GM18505 (cell line): ENCODE measurements at regions not wholly inside any gene's neighbourhood (a gene's known extent, or its start where the extent isn't known, plus 50 kb on each side); places are given as distances from the start of the nearest gene placed in this dataset.

ENCODE experiments used
- ATAC-seq: cut with Tn5 transposase; IDR thresholded peaks from one replicate; pipeline ENCODE4 v1.9.1; 2021; ENCODE audit not compliant: unreplicated experiment
- POLR2A ChIP-seq: IDR thresholded peaks from 4 replicates; pipeline ENCODE4 v1.6.1; 2011; ENCODE audit warnings: borderline replicate concordance; ENCODE audit not compliant: insufficient read depth, insufficient read length; ENCODE audit errors: extremely low read depth

DNA sequence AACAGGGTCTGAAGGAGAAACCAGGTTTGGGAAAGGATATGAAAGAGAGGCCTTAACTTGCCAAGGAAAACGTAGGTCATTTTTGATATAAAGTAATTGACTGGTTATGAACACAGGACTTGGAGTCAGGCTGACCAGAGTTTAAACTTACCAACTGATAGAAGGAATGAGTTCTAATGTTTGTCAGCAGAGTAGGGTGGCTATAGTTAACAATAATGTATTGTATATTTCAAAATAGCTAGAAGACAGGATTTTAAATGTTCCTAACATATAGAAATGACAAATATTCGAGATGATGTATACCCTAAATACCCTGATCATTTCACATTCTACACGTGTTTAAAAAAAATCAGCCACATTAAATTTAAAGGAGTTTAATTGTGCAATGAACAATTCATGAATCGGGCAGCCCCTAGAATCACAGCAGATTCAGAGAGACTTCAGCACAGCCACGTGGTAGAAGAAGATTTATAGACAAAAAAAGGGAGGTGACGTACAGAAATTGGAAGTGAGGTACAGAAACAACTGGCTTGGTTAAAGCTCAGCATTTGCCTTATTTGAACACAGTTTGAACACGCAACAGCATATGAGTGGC, 52.5 kb upstream of the PLEKHG7 start:
- no peak for ATAC-seq
- no peak for TF ChIP-seq POLR2A

DNA sequence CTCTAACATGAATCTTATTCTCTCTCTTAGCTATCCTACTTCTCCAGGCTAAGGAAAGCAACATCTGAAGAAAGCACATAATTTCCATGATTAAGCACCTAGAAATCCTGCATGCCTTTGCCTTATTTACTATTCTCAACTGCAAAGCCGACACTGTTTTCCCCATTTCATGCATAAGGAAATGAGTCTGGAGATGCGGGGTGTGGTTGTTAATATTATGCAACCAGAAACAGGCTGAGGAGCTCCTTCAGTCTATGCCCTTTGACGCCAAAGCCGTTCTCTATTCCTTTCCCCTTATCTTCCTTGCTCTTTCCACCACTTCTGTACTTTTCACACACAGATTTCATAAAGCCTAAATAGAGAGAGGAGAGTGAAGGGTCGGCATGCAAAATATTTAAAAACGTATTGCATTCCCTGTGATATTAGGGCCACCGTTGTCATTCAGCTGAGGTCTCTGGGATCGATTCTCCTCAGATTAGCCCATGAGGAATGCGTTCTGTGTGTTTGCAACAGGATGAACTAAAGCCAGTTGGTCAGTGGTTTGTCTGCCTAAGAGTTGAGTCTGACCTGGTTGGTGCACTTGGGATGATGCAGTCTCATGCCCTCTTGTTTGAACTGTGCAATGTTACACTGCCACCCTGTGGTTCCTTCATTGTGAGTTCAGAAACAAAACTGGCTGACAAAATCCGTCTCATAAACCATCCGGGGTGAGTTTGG, 53.1 kb upstream of the PLEKHG7 start:
- peak; percentile 88 for ATAC-seq
- no peak for TF ChIP-seq POLR2A

DNA sequence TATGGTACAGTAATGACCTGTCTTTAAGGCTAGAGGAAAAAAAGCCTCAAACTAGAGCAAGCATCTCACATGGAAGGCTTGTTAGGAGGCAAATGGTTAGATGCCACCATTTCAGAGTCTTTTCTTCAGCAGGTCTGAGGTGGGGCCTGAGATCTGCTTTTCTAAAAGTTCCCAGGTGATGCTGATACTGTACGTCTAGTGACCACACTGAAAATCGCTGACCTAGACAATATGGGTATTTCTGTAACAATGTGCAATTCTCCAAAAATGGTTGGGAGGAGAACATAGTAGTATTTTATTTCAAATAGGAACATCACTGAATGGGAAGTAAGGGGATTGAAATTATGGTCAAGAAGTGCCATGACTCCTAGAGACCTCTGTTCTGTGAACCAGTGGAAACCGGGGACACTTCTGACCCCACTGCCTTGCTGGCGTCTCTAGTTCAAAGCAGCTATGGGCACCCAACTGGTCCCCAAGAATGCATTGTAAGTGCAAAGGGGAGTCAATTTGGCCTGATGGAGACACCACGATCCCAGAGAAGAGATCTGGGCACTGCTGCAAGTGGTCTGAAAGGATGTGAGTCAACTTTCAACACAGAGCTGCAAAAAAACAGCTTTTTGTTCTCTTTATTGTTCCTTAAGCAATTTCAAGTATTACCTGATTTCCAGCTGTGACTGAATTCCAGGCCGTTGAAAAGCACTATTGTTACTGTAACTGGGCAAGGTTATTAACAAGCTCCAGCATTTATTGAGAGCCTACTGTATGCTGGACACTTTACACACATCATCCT, 54.4 kb upstream of the PLEKHG7 start:
- TF ChIP-seq POLR2A = no peak
- ATAC-seq = no peak

DNA sequence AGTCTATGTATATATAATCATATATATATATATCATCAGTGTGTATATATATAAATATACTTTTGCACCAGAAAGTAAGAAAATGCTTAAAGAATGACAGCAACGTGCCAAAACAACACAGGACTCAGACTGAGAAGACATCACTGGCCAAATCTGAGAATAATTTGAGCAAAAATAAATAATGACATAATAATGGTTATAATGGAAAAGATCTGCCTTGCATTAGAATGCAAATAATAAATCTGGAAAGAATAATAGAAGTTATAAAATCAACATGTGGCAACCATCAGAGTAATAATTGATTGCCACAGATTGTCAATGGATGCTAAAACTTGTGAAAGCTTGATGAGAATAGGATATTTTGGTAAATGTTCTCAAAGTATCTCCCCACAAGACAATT, 61.5 kb upstream of the PLEKHG7 start:
- ATAC-seq = no peak
- no peak for TF ChIP-seq POLR2A

DNA sequence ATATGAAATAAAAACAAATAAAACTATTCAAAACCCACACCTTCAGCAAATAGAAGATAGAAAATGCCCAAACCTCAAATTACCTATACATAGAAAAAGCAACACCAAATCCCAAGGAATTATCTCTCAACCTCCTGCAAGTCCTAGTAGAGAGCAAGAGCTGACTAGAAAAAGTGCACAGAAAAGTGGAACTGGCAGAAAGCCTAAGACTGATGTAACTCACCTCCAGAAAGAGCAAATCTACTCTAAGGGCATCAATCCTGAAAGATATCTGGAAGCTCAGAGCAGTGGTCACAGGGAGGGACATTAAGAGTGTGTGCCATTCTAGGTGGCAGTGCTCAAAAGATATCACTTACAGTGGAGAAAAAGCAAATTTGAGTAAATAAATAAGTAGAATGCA, 62.1 kb upstream of the PLEKHG7 start:
- ATAC-seq = no peak
- TF ChIP-seq POLR2A = no peak

DNA sequence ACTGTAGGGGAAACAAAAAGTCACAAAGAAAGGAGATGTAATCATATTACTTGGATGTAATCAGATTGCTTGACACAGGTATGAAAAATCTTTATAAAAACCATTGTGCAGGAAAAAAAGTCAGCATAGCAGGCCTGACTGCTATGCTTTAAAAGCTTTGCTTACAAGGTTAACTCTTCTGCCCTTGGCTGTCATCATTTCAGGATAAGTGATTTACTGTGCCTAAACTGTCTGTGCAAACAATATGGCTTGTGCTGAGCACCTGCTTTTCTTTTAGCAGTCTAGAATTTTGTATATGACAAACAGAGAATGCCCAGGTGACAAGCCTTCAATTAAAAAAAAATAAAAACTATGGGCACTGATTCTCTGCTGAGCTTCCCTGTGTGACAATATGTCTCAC, 63.8 kb upstream of the PLEKHG7 start:
- TF ChIP-seq POLR2A = no peak
- no peak for ATAC-seq

DNA sequence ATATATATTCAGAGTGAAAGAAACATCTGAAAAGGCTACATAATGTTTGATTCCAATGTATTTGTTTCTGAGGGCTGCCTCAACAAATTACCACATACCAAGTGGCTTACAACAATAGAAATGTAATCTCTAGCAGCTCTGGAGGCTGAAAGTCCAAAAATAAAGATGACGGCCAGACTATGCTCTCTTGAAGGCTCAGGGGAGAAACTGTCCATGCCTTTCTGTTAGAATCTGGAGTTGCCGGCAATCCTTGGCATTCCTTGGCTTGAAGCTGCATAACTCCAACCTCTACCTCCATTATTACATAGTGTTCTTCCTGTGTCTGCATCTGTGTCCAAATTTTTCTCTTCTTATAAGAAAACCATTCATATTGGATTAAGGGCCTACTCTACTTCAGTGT, 68.1 kb upstream of the PLEKHG7 start:
- no peak for TF ChIP-seq POLR2A
- no peak for ATAC-seq

DNA sequence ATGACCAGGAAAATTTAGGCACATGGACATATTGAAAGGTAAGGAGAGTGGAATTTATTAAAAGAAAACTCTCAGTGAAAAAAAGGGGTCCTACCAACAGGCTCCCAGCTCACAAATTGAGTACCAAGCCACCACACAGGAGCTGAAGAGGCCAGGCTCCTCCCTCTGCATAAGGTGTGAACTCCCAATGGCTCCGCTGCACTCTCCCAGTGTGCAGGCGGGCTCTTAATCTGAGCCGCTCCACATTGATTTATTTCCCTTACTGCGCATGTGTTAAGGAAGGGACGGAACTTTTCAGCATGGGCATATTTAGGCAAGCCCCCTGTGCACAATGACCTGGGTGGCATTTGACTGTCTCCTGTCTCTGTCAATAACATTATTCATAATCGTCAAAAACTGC, 68.6 kb upstream of the PLEKHG7 start:
- TF ChIP-seq POLR2A = no peak
- no peak for ATAC-seq

DNA sequence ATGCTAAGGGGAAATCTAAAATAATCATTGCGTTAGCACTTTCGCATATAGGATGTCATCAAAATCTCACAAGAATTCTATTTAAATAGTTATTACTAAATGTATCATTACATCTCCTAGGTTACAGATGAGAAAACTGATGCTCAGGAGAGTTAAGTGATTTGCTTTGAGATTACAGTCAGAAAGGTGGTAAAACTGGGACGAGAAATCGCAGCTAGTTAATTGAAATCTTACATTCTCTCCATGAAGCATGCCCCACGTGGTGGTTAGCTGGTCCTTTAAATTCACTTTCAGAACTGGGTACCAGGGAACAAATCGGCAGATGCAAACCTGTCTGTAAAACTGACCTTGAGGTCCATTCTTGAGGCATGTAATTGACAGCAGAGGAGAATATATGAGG, 71.8 kb upstream of the PLEKHG7 start:
- no peak for ATAC-seq
- no peak for TF ChIP-seq POLR2A

DNA sequence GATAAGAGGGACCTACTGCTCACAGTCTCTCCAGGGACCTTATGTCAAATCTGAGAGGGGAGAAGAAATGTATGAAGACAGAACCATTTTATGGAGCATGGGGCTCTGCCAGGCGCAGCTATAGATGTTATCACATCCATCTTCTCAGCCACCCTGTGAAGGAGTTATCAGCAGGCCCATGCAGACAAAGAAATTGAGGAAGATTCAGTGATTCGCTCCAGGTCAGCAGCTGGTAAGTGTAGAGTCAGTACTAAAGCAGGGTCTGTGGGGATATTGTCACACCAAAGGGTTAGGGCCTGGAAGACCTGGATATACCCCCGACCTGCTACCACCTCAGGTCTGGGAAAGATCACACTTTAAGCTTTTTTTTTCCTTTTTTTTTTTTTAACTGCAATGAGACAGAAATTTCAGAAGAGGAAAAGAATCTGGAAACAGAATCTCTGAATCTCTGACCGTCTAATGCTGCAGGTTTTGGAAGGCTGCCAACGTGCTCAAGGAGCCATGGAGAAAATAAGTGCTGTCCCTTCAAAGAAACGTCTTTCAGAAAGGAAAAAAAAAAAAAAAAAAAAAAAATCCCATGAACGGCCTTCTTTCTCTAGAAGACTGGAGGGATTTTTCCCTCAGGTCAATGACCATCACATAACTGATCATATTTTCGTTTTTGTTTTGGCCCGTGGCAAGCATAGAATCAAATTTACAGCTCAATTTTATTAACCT, 73.3 kb upstream of the PLEKHG7 start:
- no peak for ATAC-seq
- TF ChIP-seq POLR2A = no peak

DNA sequence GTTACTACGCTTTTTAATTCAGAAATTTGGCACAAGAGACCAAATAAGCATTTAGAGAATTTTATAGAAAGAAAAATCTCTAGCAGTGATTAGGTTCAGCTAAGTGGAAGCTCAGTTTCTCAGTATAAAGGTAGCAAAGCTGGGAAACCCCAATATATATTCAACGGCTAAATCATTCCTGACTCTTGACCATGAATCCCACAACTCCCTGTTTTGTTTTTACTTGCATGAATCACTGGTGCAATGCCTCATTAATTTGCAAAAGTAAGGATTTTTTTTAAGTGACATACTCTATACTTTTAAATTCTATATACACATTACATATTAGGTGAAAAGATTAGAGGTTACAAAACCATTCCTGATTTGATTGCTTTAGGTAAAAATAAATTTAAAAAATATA, 74.3 kb upstream of the PLEKHG7 start:
- TF ChIP-seq POLR2A = no peak
- ATAC-seq = no peak

DNA sequence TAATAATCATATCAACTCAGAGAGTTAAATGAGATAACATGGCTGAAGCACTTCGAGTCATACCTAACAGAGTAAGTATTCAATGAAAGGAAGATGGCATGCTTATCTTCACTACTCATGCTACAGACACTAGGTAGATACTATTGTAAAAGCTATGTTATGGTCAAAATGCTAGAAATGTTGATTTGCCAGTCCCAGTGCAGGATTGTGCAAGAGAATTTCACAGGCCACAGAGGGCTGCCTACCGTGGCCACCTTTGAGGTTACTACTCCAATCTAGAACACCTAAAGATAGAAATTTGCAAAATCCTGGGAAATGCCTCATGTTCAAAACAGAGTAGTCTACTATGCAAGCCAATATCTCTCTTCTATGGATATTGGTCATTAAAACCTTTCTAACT, 75.3 kb upstream of the PLEKHG7 start:
- no peak for ATAC-seq
- no peak for TF ChIP-seq POLR2A

DNA sequence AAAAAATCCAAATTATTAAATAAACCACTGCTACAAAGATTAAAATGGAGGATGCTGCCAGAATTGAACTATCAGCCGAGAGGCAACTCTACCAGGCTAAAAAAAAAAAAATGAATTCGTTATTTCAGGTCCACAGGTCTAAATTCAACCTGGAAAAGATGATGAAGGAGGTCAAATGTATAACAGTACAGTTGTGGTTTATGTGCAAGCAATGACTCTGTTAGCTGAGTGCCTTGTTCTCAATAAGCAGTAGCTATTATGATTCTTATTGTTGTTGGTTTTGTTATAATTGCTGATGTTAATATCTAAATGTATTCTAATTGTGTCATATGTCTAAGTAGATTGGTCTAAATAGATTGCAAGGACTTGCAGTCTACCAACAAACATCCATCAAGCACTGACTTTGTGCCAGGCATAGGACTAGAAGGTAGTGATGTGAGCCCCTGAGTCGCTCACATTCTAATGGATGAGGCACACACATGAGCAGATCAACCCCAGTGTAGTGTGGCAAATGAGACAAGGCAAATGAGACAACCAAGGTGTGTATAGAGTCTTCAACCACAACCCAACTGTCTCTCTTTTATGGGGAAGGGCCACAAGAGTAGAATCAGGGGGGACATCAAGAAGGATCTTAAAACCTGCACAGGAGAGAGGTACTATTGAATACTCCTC, 77.0 kb upstream of the PLEKHG7 start:
- no peak for TF ChIP-seq POLR2A
- ATAC-seq = no peak

DNA sequence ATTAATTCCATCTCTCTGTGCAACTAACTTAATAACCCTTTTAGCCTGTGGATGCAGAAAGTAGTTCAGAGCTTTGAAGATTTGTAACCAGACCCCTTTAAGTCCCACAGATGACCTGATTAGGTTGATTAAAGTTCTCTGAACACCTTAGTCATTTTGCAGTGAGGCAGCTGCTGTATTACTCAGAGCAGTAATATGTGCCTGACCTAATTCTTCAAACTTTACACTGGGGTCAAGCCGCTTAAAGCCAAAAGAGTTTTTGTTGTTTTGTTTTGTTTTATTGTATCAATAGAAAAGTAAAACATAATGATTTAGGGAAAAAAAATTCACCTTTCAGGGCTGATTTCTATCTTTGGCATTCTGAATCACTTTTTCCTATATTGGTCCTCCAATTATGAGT, 78.6 kb upstream of the PLEKHG7 start:
- no peak for TF ChIP-seq POLR2A
- no peak for ATAC-seq

DNA sequence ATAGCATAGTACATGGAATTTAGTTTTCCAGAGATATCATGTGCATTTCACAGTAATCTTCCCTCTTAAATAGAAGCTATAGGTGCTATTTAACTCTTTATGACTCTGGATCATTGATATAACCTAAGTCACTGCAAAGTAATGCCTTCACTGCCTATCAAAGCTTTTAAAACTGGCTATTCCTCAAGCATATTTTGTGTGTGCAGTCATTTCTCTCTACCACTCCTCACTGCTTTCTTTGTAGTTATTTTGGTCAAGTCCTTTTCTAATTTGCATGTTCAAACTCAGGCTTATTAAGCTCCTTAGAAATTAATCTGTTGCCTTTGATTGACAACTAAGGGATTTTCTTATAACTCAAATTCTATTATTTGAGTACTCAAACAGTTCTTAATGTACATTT, 79.4 kb upstream of the PLEKHG7 start:
- no peak for TF ChIP-seq POLR2A
- no peak for ATAC-seq
